ENCODE measurements at regions not wholly inside any gene's neighbourhood (a gene's known extent, or its start where the extent isn't known, plus 50 kb on each side); places are given as distances from the start of the nearest gene placed in this dataset.

DNA sequence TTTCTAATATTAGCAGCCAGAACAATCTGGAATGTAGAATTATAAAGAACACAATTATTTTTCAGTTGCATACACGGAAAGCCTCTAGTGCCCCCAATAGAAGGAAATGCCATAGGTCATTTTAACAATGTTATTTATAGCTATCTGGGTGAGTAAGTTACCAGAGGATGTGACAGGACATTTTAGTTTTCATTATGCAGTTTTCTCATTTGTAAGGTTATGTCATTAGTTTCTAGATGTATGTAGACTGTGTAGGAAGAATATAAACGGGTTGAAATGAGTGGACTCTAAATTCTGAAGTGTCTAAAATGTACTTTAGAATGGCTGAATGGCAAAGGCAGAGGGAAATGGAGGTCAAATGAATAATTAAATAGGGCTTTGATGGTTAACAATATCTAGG, 213.3 kb downstream of the DTHD1 start:
- no peak for DNase-seq

DNA sequence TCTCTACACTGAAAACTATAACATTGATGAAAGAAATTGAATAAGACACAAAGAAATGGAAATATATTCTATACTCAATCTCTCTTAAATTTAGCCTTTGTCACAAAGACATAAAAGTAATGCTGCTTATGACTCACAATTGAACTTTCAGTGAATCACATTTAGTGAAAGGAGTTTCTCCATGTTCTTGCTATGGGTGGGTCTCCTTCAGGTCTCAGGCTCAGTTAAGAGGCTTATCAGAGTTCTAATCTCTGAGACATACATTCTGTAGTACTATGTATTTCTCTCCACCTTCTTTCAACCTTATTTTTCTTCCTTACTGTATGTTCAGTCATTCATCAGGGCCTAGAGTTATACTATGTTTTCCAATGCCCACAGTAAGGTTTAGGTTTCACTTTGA, 220.9 kb downstream of the DTHD1 start:
- DNase-seq: no peak

DNA sequence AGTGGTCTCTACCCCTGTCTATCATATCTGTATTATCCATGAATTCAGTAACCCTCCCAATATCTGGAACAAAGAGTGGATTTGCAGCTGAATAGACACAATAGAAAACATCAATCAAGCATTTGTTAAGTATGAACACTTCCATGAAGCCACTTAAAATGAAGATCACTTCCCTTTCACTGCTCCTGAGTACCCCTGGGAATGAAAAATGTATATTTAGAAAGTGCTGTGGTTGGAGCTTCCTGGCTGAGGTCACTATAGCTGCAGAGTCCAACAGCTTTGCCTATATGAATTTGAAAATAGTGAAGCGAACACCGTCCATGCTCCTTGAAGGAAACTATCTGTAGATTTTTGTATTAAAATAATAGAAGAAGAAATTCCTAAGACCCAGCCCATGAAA, 227.0 kb downstream of the DTHD1 start:
- DNase-seq: no peak

DNA sequence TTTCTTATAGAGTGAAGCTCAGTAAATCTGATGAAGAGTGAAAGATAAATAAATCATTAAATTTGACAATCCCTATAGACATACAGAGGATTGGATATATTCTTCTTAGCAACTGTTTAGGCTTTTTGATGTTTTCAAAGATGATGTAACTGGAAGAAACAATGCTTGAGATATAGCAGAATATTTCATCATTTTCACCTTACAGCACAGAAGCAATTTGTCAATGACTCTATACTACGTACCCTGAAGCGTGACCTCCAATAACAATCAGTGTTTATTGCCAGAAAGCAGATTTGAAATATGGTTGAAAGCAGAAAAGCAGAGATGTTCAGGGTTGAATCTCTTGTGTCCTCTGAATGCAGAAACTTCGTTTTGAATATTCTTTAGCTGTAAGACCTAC, 228.4 kb downstream of the DTHD1 start:
- DNase-seq: no peak

DNA sequence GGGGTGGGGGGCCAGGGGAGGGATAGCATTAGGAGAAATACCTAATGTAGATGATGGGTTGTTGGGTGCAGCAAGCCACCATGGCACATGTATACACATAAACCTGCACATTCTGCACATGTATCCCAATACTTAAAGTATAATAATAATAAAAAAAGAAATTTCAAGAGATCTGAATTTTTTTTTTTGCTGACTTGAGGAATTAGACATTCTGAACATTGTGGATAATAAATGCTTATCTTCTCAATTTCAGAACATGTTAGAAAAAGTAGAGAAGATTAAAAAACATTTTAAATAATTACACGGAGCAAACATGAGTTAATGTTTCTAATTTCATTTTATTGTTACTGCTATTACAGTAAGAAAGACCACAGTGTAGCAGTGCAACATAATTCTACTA, 230.4 kb downstream of the DTHD1 start:
- no peak for DNase-seq

DNA sequence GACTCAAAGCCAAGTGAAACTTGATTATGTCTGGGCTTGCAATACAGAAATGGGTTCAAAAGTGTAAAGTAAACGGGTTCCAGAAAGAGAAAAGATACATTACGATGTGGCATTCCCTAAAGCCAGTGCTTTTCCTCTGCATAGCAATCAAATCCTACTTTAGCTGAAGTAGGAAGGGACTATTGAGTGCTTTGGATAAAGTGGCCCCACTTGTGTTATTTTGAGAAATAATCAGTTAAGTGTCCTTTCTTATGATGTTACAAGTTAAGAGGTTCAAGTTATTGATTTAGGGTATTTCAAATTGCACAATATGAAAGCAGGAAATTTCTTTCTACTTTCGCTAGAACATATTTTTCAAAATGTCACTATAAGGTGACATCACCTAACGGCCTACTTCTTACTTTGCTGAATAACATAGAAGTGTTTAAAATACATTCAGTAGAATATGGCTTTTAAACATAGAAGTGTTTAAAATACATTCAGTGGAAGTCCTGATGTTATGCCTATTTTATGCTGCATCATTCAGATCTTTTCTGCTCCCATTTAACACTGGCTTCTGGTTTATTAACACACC, 235.2 kb downstream of the DTHD1 start:
- no peak for DNase-seq

DNA sequence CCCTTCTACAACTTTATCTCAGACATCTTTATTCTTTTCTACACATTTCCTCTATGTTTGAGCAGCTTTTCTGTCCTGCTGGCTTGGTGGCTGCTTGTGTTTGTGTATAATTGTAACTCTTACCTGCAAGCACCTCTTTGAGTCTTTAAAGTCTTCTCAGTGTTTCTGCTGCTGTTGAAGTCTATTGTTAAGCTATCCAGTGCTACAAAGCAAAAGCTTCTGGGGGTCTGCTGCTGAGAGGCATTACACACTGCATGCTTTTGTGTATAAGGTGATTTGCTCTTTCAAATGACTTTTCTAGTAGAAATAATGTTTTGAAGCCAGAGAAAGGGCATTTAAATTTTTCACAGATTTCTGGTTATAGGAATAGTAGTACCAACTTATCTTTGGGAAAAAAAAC, 241.8 kb downstream of the DTHD1 start:
- DNase-seq: no peak

DNA sequence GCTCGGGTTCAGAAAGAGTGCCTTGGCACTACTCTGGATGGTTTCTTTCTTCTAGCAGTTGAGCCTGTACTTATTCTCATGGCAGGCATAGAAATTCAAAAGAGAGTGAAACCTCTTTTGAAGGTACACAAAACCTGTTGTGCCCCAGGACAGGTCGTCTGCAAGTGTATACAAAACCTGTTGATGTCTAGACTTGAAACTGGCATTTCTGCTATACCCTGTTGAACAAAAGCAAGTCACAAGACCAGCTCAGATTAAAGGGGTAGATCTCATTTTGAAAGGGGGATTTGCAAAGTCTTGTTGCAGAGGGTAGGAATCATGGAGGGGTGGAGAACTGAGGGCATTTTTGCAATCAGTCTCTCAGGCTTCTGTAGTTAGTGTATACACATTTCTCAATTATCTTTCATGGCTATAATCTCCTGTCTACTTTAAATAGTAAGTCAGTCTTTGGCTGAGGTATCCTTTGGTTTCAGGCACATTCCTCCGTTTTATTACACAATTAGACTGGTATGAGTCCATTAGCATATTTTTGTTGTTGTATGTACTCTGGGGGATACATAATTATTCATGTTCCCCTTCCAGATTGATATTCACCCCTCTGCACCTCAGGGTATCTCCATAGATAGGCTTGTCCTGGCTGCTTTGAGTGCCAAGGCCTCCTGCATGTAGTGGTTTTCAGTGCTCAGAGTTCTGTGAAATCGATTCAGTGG, 251.4 kb downstream of the DTHD1 start:
- DNase-seq: no peak

DNA sequence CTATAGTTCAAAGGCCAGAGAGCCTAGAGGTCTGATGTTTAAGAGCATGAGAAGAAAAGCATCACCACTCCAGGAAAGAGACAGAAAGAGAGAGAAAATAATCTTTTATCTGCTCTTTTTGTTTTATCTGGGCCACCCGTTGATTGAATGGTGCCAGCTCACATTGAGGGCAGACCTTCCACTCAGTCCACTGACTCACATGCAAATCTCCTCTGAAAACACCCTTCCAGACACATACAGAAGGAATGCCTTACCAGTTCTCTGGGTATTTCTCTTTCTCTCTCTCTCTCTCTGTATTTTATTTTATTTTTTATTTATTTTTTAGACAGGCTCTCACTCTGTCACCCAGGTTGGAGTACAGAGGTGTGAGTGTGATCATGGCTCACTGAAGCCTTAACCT, 252.5 kb downstream of the DTHD1 start:
- no peak for DNase-seq

DNA sequence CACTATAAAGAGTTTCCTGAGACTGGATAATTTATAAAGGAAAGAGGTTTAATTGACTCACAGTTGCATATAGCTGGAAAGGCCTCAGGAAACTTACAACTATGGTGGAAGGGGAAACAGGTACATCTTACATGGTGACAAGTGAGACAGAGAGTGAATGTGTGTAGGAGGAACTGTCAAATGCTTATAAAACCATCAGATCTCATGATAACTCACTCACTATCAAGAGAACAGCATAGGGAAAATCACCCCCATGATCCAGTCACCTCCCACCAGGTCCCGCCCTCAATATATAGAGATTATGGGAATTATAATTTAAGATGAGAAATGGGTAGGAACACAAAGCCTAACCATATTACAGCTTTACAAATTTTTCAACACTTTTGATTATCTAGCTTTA, 266.0 kb downstream of the DTHD1 start:
- DNase-seq: no peak

DNA sequence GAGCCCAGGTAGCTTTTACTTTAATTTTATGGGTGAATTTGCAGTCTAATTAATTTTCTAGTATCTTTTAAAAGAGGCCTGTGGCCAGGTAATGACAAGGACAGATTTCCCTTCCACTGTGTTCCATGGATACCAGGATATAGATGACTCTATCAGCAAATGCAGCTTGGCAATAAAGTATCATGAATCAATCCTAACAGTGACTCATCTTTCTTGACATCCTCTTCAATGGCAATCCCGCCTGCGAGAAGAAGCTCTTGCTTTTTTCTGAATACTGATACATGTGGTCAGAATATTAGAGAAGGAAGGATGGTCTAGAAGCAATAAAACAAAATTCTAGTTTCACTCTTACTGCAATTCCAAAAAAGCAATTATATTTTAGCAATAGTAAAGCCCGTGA, 267.8 kb downstream of the DTHD1 start:
- no peak for DNase-seq

DNA sequence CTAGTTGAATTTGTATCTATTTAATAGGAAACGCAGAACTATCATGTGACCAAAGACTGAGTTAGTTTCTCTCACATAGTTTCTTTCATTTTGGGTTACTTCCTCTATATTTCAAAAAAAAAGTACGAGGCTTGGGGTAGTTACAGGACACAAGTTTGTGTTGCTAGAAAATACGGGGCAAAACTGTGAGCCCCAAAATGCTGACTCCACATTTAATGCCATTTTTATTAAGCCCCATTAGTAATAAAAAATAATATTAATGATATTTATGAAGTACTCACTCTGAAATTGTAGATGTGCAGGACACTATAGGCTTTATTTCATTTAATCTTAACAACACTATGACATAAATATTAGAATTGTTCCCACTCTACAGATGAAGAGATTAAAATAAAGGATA, 268.6 kb downstream of the DTHD1 start:
- DNase-seq: no peak

DNA sequence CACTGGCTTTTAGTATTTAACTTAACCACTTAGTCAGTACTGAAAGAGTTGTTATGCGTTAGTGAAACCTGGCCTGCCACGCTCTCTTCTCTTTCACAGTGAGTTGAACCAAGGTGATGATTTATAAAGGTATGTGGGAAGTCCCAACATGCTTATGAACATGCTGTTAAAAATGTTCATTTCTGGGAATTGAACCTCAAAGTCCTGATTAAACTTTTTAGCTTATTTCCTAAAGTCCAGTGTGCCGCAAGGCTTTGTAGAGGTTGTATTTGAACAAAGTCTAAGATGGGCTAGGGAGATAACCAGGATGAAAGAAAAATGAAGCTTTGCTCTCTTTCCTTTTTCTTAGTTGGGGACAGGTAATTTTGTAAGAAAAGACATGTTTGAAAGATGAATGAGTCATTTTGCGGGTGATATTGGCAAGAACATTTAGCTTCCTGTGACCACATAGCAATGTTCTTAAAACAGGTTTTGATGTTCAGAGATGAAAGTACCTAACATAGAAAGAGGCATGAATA, 270.3 kb downstream of the DTHD1 start:
- DNase-seq: peak; percentile 1

DNA sequence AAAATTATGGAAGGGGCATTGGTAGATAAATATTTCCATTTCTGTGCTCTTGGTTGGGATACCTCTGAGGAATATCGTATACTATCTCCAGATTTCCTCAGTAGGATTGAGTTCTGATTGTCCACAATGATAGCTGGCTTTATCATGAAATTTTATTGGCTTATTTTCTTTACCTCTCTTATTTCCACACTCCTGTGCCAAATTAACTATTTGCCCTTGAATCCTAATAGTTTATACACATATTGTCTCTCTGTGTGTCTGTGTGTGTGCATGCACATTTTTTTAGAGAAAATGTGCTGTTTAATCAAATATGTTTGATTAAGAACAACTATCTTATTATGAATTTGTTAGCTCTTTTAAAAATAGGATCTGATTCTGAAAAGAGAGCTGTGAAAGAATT, 271.6 kb downstream of the DTHD1 start:
- DNase-seq: no peak

DNA sequence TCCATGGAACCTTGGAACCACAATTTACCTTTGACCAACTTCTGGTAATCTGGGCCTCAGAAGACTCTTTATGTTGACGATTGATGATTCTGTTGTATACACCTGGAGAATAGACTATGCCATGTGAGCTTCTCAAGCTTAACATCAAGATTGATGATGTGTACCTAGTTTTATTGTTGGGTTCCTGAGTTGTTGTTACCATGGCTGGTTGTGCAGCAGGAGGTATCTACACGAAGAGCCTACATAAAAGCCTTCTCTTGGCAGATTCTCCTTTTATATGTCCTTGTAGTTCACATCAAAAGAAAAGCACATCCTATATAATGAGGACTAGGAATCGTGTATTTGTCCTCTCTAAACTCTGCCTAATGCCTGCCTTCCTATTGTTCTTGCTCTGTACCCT, 272.0 kb downstream of the DTHD1 start:
- DNase-seq: no peak

DNA sequence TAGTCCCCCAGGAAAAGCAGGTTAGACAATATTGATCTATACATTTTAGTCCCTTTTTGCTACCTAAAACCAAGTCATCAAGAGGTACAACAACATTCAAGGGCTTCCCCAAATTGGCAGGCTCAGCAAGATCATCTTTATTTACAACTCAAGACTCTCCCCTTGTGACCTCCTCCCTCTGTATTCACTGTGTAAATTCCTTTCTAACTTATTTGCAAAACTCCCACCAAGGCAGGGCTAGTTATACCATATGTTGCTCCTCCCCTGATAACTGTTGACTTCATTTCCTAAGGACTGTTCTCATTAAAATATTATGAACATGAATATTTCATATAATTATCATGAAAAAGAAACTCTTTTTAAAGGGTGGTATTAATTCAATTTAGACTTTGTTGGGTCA, 275.6 kb downstream of the DTHD1 start:
- no peak for DNase-seq

DNA sequence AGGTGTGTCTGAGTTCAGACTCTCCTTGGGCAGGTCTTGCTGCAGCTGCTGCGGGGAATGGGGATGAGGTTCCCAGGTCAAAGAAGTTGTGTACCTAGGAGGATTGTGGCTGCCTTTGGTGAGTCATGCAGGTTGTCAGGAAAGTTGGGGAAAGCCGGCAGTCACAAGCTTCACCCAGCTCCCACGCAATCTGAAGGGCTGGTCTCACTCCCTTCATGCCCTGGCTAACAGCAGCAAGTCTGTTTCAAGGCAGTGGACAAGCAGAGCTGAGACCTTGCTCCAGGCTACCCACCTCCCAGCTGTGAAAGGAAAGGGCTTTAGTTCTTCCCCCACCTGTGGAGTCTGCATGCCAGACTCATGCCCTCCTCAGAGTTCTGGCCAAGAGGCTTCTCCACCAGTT, 287.2 kb downstream of the DTHD1 start:
- no peak for DNase-seq

DNA sequence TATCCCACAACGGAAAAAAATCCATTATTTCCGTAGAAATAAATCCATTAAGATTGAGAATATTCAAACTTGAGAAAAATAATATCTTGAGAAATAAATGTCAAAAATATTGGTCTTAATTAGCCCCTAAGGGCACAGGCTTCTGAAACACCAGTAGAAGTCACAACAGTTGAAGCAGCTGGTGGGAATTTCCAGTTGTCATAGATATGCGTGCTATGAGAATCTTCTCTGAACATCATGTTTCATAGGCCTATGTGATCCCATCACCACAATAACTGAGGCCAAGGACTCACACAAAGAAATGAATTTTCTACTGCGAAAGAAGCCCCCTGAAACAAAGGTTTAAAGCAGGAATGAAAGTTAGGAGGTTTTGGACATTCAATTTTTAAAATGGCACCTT, 292.0 kb downstream of the DTHD1 start:
- DNase-seq: no peak

DNA sequence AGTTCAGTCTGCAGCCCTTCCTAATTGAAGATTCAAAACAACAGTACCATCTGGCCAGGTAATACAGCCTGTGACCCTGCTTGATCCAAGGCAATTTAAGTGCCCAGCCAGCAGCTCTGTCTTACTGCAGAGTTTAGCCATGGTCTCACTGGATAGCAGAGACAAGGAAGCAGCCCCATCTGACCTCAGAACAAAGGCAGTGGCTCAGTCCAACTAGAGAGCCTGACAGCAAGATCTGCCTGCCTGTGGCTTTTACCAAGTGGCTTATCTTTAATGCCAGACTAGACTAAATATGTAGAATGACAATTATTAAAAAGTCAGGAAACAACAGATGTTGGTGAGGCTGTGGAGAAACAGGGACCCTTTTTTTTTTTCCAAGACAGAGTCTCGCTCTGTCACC, 293.4 kb downstream of the DTHD1 start:
- DNase-seq: no peak

DNA sequence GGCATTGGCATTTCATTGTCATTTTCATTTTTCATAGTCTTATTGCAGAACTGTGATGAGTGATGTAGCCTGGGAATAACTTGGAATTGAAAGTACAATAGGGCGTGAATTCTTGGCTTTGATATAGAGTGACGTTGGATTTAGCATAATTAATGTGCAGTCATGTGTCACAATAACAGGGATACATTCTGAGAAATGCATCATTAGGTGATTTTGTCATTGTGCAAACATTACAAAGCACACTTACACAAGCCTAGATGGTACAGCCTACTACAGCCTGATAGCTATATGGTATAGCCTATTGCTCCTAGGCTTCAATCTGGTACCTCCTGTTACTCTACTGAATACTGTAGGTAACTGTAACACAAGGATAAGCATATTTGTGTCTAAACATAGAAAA, 300.8 kb downstream of the DTHD1 start:
- no peak for DNase-seq

DNA sequence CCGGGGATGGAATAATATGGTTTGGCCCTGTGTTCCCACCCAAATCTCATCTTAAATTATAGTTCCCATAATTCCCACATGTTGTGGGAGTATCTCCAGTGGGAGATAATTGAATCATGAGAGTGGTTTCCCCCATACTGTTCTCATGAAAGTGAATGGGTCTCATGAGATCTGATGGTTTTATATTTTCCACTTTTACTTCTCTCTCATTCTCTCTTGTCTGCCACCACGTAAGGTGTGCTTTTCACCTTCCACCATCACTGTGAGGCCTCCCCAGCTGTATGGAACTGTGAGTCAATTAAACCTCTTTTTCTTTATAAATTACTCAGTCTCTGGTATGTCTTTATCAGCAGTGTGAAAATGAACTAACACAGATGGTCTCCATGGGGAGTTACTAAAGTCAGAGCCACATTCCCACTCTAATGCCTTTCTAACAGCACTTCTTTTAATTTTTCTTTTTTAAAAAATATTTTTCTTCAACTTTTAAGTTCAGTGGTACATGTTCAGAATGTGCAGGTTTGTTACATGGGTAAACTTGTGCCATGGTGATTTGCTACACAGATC, 306.6 kb downstream of the DTHD1 start:
- no peak for DNase-seq

DNA sequence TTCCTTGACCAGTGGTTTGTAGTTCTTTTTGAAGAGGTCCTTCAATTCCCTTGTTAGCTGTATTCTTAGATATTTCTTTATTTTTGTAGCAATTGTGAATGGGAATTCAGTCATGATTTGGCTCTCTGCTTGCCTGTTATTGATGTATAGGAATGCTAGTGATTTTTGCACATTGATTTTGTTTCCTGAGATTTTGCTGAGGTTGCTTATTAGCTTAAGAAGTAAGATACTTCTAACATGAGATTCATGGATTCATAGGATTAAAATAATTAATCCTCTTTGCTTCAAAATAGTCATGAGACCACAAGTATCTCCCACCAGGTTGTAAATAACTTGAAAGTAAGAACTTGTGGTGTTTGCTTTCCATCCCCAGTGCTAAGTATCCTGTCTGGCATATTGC, 308.9 kb downstream of the DTHD1 start:
- DNase-seq: no peak

DNA sequence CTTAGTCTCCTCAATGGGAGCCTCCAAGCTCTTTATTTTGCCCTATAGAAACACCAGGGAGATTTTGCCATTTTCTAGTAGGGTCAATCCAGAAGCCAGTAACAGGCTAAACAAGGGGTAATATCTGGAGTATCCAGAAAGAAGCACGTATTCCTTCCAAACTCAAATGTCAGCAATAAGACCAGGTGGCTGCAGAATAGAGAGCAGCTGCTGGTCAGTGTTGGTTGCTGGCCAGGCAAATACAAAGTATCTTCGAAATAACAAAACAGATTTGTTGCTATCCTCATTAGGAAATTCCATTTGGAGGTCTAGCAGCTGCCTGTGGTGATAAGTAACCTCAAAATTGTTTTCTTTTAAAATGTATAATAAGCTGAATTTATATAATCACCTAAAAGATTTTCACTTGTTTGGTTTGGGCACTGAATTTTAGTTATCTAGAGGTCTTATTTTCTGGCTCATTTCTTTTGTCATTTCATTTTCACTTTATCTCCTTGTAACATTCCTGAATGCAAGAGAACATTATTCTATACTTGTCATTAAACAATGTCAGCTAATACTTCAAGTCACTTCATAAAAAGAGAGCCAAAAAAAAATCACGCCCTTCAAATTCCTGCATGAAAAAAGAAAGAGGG, 320.6 kb downstream of the DTHD1 start:
- no peak for DNase-seq

DNA sequence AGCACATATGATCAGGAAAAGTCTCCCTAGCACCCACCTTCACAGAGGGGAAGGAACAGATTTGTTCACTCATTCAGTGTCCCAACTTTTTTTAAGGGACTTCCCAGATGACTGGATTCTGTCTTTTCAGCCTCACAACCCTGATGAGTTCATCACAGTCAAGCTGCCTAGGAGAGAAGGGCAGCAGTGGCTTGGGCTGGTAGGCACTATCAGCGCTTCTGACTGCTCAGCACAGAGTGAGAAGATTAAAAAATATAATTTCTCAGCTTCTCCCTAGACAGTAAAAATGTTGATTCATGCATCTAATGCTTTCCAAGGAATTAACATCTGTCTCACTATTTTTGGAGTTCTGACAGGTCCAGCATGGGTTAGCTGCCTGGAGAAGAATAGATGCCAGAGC, 328.2 kb downstream of the DTHD1 start:
- no peak for DNase-seq
